Neural progenitor cell (in vitro differentiated cells): ENCODE measurements at regions not wholly inside any gene's neighbourhood (a gene's known extent, or its start where the extent isn't known, plus 50 kb on each side); places are given as distances from the start of the nearest gene placed in this dataset.
A peak's percentile ranks its signal among the peaks of the same experiment; 100 is the strongest.

Experiments
- DNase-seq: peaks from one replicate; pipeline ENCODE4 v3.0.0-alpha.2; 2016; ENCODE audit warnings: low spot score
- H2AFZ ChIP-seq: fragments of 200-600 bp; sonication (generic); replicated peaks from 2 replicates; pipeline ENCODE4 v1.6.1; 2016; ENCODE audit warnings: antibody characterized with exemption
- H3F3A ChIP-seq: fragments of 200-600 bp; sonication (generic); 2 replicates; pipeline ENCODE4 v1.6.1; 2016; ENCODE audit warnings: antibody characterized with exemption, low read depth
- H3K27ac ChIP-seq: fragments of 200-600 bp; sonication (generic); 2 replicates; pipeline ENCODE4 v1.5.1; 2016; ENCODE audit warnings: mild to moderate bottlenecking
- H3K27me3 ChIP-seq: fragments of 200-600 bp; sonication (generic); 2 replicates; pipeline ENCODE4 v1.6.1; 2016; ENCODE audit warnings: mild to moderate bottlenecking, moderate library complexity
- H3K36me3 ChIP-seq: fragments of 200-600 bp; sonication (generic); 2 replicates; pipeline ENCODE4 v1.5.1; 2016
- H3K4me1 ChIP-seq: fragments of 200-600 bp; sonication (generic); 2 replicates; pipeline ENCODE4 v1.6.1; 2016; ENCODE audit warnings: mixed run types
- H3K4me2 ChIP-seq: fragments of 200-600 bp; sonication (generic); 2 replicates; pipeline ENCODE4 v1.6.1; 2016
- H3K4me3 ChIP-seq: fragments of 200-600 bp; sonication (generic); 2 replicates; pipeline ENCODE4 v1.5.1; 2016
- H3K79me2 ChIP-seq: fragments of 200-600 bp; sonication (generic); 2 replicates; pipeline ENCODE4 v1.6.1; 2016; ENCODE audit warnings: low read depth
- H3K9ac ChIP-seq: fragments of 200-600 bp; sonication (generic); 2 replicates; pipeline ENCODE4 v1.6.1; 2016
- H3K9me3 ChIP-seq: fragments of 200-600 bp; sonication (generic); 2 replicates; pipeline ENCODE4 v1.5.1; 2016; ENCODE audit warnings: low read depth
- H4K20me1 ChIP-seq: fragments of 200-600 bp; sonication (generic); 2 replicates; pipeline ENCODE4 v1.6.1; 2016; ENCODE audit warnings: low read depth
- H3K27ac Mint-ChIP-seq: 3 replicates; pipeline ENCODE4 v1.8.0; 2021; ENCODE audit warnings: mixed read lengths
- H3K27me3 Mint-ChIP-seq: 2 replicates; pipeline ENCODE4 v1.8.0; 2022; ENCODE audit warnings: low read depth, mild to moderate bottlenecking, inconsistent platforms, moderate library complexity, mixed read lengths; ENCODE audit not compliant: insufficient read depth
- H3K36me3 Mint-ChIP-seq: 3 replicates; pipeline ENCODE4 v1.8.0; 2021; ENCODE audit warnings: mixed read lengths
- H3K4me1 Mint-ChIP-seq: 3 replicates; pipeline ENCODE4 v1.8.0; 2021; ENCODE audit warnings: mixed read lengths
- H3K4me3 Mint-ChIP-seq: 3 replicates; pipeline ENCODE4 v1.8.0; 2021; ENCODE audit warnings: mild to moderate bottlenecking, moderate library complexity, mixed read lengths
- H3K9me3 Mint-ChIP-seq: 3 replicates; pipeline ENCODE4 v1.8.0; 2020; ENCODE audit warnings: mixed read lengths
- EZH2 ChIP-seq: fragments of 200-600 bp; sonication (generic); IDR thresholded peaks from 2 replicates; pipeline ENCODE4 v1.6.1; 2017; ENCODE audit warnings: antibody characterized with exemption, mild to moderate bottlenecking, moderate library complexity
- EZH2phosphoT487 ChIP-seq: fragments of 200-600 bp; sonication (generic); IDR thresholded peaks from 2 replicates; pipeline ENCODE4 v1.6.1; 2017; ENCODE audit warnings: antibody characterized with exemption
- TF ChIP-seq, protein P1 (sequence below): fragments of 200-600 bp; sonication (generic); IDR thresholded peaks from 2 replicates; pipeline ENCODE4 v1.5.1; 2017; ENCODE audit warnings: antibody characterized with exemption, mild to moderate bottlenecking

- Mint-ChIP-seq H3K4me1 (peaks cover 14% of the 10 kb centered on the region), H3K27me3 (no peaks in the 10 kb centered on the region), H3K27ac (no peak overlapping the region), H3K36me3 (no peaks in the 10 kb centered on the region), H3K4me3 (no peak overlapping the region), H3K9me3 (no peaks in the 10 kb centered on the region)
- no peak for DNase-seq
- TF ChIP-seq, protein P1, sequence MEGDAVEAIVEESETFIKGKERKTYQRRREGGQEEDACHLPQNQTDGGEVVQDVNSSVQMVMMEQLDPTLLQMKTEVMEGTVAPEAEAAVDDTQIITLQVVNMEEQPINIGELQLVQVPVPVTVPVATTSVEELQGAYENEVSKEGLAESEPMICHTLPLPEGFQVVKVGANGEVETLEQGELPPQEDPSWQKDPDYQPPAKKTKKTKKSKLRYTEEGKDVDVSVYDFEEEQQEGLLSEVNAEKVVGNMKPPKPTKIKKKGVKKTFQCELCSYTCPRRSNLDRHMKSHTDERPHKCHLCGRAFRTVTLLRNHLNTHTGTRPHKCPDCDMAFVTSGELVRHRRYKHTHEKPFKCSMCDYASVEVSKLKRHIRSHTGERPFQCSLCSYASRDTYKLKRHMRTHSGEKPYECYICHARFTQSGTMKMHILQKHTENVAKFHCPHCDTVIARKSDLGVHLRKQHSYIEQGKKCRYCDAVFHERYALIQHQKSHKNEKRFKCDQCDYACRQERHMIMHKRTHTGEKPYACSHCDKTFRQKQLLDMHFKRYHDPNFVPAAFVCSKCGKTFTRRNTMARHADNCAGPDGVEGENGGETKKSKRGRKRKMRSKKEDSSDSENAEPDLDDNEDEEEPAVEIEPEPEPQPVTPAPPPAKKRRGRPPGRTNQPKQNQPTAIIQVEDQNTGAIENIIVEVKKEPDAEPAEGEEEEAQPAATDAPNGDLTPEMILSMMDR, result no peak
- Histone ChIP-seq H3K79me2 (no peaks in the 10 kb centered on the region), H2AFZ (peak overlapping the region; percentile 71), H3K4me2 (no peak overlapping the region), H3K4me1 (peaks cover 62% of the 10 kb centered on the region), H3K4me3 (no peak overlapping the region), H3K27me3 (no peaks in the 10 kb centered on the region), H3K9me3 (no peaks in the 10 kb centered on the region), H3K36me3 (no peaks in the 10 kb centered on the region), H4K20me1 (no peaks in the 10 kb centered on the region), H3K27ac (no peak overlapping the region), H3K9ac (no peak overlapping the region), H3F3A (peaks cover 51% of the 10 kb centered on the region)
Observed at GRCh38 chr5:92775711-92776615, 805.1 kb downstream of the NR2F1-AS1 start.

DNA sequence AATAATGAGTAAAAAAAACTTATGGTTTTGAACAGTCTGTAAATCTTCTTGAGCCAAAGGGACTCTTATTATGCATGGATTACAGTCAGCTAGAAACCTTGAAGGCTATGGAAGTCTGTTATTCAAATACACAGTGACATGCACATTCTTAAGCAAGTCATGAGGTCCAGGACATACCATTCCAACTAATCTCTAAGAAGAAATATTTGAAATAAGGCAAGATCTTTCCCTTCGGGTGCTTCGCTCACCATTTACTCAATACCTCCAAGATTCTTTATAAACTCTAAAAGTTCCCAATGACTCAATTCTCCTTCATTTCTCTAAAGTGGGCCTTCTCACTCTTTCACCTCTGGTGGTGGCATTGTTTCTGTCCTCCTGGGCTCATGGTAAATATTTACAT is 811.0 kb downstream of the NR2F1-AS1 start:
- TF ChIP-seq, protein P1, result no peak
- TF ChIP-seq EZH2 (no peak), EZH2phosphoT487 (no peak)

GRCh38 chr5:92761585-92761984 is 819.4 kb downstream of the NR2F1-AS1 start:
- Histone ChIP-seq H3K27ac (no peak overlapping the region), H2AFZ (no peak overlapping the region), H3K9me3 (no peaks in the 10 kb centered on the region), H3K27me3 (no peaks in the 10 kb centered on the region), H3K36me3 (no peaks in the 10 kb centered on the region), H4K20me1 (no peaks in the 10 kb centered on the region), H3F3A (no peaks in the 10 kb centered on the region), H3K4me1 (no peaks in the 10 kb centered on the region), H3K4me3 (no peak overlapping the region), H3K9ac (no peak overlapping the region), H3K4me2 (no peak overlapping the region), H3K79me2 (no peaks in the 10 kb centered on the region)
- no peak for DNase-seq
- Mint-ChIP-seq H3K4me3 (no peak overlapping the region), H3K4me1 (no peaks in the 10 kb centered on the region), H3K9me3 (peaks cover 3% of the 10 kb centered on the region), H3K27me3 (no peaks in the 10 kb centered on the region), H3K36me3 (no peaks in the 10 kb centered on the region), H3K27ac (no peak overlapping the region)
- TF ChIP-seq EZH2 (no peak), EZH2phosphoT487 (no peak)
- TF ChIP-seq, protein P1, result no peak

More for the DNA sequence above, 811.0 kb downstream of the NR2F1-AS1 start:
- Histone ChIP-seq H3K36me3 (peaks cover 5% of the 10 kb centered on the region), H2AFZ (no peak overlapping the region), H3K4me2 (no peak overlapping the region), H3F3A (no peaks in the 10 kb centered on the region), H4K20me1 (no peaks in the 10 kb centered on the region), H3K9ac (no peak overlapping the region), H3K79me2 (no peaks in the 10 kb centered on the region), H3K27ac (no peak overlapping the region), H3K9me3 (no peaks in the 10 kb centered on the region), H3K4me1 (peaks cover 5% of the 10 kb centered on the region), H3K27me3 (no peaks in the 10 kb centered on the region), H3K4me3 (no peak overlapping the region)
- no peak overlapping the region for H3K4me3 Mint-ChIP-seq
- no peak for DNase-seq
- no peaks in the 10 kb centered on the region for H3K36me3 Mint-ChIP-seq
- no peaks in the 10 kb centered on the region for H3K4me1 Mint-ChIP-seq
- no peak overlapping the region for H3K27ac Mint-ChIP-seq
- no peaks in the 10 kb centered on the region for H3K27me3 Mint-ChIP-seq
- H3K9me3 Mint-ChIP-seq, result peaks cover 6% of the 10 kb centered on the region
